ENCODE measurements at regions not wholly inside any gene's neighbourhood (a gene's known extent, or its start where the extent isn't known, plus 50 kb on each side); places are given as distances from the start of the nearest gene placed in this dataset.
"Not testable (repeated sequence)": the region's sequence is repeated elsewhere in the genome, so short reads cannot be mapped to it uniquely, and the experiment has no call there.

GRCh38 chr14:98926146-98926545 is 345.9 kb downstream of the BCL11B start:
- intact Hi-C loops (cut with DNase I) = no loop called here
- no peak for DNase-seq (ENCODE audit: low spot score)

DNA sequence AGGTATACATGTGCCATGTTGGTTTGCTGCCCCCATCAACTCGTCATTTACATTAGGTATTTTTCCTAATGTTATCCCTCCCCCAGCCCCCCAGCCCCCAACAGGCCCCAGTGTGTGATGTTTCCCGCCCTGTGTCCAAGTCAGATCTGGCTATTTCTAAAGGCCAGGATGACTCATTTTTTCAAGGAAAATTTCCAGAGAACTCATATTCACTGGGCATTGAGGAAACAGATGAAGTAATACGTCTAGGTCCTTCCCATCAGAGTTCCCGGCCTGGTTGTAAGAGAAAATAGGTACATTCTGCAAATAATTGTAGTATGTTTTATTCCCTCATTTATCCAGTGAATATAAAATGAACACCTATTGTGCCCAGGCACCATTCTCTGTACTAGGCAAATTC is 345.2 kb downstream of the BCL11B start:
- intact Hi-C loops (cut with DNase I) = no loop called here
- no peak for DNase-seq (ENCODE audit: low spot score)

DNA sequence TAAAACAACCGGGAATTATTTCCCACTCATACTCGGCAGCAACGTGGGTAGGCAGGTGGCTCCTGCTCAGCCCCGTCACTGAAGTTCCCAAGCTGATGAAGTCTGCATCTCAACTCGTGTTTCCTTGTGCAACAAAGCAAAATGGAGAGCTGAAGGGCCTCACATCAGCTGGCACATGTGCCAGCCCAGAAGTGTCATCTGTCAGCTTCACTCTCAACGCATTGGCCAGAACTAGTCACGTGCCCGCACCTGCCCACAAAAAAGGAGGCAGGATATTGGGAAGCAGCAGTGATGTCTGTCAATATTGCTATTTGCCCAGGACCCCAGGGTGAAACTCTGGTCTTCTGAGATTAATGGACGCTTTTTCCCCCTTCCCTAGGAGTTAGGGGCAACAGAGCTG is 344.0 kb downstream of the BCL11B start:
- intact Hi-C loops (cut with DNase I) = no loop called here
- peak; percentile 6 for DNase-seq (ENCODE audit: low spot score)

DNA sequence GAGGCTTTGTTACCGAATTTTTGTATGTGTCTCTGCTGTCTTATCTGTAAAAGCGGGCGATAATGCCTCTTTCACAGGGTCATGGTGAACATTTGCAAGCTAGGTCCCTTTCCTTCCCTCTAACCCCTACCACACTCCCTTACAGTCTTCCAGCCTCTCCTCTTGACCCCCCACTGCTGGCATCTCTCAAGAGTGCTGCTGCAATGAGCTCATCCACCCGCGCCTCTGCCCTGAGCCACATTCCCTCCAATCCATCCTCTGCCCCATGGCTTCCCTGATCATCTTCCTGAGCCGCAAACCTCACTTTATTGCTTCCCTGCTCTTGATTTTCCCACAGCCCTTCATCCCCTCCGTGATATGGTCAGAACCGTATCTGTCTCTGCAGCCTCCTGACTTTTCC is 343.6 kb downstream of the BCL11B start:
- intact Hi-C loops (cut with DNase I) = no loop called here
- no peak for DNase-seq (ENCODE audit: low spot score)

DNA sequence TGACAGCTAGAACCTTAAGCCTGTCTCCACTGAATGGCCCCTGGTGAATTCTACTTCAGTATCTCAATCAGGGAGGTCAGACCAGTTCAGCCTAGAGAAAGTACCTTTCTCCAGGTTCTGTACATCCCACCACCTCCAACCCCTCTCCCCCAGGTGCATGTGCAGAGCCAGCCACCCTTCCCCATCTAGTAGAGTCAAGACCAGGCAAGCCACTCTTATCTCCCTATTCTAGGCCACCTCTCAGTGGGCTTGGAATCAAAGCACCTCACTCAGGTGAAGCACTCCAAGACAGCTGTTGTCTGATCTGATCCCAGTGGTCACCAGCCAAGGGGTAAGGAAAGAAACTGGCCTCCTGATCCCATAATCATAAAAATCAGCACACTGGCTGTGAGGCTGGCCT is 340.9 kb downstream of the BCL11B start:
- DNase-seq (ENCODE audit: low spot score) = peak; percentile 1
- intact Hi-C loops (cut with DNase I) = no loop called here

DNA sequence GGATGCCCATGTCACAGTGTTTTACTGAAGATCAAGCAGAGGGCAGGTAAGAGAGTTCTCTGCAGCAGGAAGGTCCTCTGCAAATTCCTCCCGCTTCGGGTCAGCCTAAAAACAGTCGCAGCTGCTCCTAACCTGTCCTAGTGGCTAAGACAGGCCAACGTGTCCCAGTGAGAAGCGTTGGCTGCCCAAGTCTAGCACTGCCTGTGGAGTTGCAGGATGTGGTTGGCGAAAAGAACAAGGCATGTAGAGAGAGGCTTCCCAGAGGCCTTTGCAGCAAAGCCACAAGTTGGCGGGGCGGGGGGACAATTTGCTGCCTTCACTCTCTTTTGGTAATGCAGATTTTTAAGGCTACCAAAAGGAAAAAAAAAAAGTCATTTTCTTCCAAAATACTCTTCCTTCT is 340.1 kb downstream of the BCL11B start:
- DNase-seq (ENCODE audit: low spot score) = no peak
- intact Hi-C loops (cut with DNase I) = no loop called here

DNA sequence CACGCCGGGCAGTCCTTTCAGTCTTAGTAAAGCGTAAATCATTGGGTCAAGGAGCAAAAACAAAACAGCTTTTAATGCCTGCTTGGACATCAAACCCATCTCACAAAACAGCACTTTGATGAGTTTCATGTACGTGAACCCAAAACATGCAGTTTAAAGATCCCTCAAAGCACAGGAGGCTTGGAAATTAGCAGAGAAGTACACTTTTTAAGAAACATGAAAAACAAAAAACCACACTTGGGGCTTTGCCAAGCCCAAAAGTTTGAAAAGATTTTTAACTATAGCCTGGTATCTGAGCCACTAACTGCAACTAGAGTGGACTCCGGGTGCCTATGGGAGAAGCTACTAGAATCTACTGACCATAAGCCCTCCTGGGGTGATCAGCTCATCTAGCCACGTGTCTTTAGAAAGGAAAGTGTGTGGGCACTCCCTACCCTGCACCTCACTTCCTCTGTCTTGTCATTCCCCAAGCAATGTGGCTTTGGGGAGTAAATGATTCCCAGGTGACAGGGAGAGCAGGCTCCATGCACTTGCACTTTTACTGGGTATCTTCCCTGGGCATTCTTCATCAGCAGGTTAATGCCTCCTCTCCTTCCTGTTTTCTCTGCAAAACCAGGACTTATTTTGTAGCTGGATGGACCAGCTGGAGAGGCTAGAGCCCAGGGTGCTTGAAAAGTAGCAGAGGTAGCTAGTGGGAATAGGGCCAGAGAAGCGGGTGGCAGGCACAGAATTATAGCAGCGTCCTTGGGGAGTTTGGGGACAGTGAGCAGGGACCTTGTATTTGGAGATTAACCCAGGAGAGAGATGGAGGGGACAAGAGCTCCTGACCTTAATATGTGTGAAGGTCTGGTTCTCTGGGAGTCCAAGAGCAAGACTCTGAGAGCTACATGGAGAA is 339.3 kb downstream of the BCL11B start:
- peak; percentile 24 for DNase-seq (ENCODE audit: low spot score)
- intact Hi-C loops (cut with DNase I) = no loop called here

- DNase-seq (ENCODE audit: low spot score); intact Hi-C loops (cut with DNase I): not testable (repeated sequence)
These were observed 337.4 kb downstream of the BCL11B start for GRCh38 chr14:98934569-98934968.

GRCh38 chr14:98935921-98936320 is 336.1 kb downstream of the BCL11B start:
- DNase-seq (ENCODE audit: low spot score) = peak; percentile 44

DNA sequence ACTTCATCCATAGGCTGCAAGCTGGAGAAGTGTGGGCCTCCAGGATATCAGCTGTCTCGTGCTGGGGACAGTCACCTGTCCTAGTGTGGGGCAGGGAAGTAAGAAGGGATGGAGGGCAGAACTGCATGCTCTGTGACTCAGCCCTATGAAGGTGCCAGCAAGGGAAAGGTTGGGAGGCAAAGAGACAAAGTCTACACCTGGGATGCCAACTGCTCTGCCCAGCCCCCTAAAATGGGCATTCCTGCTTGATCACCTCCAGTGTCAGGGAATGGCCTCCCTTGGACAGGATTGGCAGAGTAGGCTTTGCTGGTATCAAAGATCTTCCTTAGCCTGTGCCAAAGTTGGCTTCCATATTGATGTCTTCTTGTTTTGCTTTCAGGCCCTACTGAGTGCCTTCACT is 335.0 kb downstream of the BCL11B start:
- intact Hi-C loops (cut with DNase I) = no loop called here
- DNase-seq (ENCODE audit: low spot score) = peak; percentile 53

More at GRCh38 chr14:98935921-98936320, 336.1 kb downstream of the BCL11B start:
- intact Hi-C loops (cut with DNase I) = no loop called here

- no peak for DNase-seq (ENCODE audit: low spot score)
- intact Hi-C loops (cut with DNase I) = no loop called here
These were observed 334.1 kb downstream of the BCL11B start for GRCh38 chr14:98937712-98938505.

DNA sequence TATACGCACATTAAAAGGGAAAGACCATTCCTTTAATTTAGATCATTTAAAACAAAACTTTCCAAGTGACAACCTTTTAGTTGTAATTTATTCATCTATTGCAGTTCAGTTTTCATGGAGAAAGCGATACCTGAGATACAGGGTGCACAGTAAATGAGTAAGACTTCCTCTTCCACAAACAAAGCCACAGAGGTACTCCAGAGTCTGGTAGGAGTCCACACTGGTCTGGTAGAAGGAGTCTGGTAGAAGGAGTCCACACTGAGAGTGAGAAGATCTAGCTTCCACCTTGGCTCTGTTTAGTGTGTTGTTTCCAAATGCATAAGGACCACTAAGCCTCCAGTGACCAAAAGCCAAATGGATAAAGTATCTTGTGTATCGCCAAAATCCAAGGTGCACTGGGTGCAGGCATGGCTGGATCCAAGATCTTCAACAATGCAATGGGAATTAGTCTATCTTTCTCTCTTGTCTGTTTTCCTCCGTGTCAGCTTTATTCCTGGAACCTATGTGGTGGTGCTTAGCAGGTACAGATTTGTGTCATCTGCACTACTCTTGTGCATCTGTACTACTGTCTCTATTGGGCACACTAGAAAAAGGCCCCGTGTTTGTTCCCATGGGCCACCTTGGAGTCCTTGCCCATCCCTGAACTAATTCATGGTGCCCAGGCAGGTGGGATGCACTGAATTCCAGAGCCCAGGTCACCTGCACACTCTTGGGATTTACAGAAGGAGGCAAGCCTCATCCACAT is 331.1 kb downstream of the BCL11B start:
- intact Hi-C loops (cut with DNase I) = no loop called here
- peak; percentile 46 for DNase-seq (ENCODE audit: low spot score)

DNA sequence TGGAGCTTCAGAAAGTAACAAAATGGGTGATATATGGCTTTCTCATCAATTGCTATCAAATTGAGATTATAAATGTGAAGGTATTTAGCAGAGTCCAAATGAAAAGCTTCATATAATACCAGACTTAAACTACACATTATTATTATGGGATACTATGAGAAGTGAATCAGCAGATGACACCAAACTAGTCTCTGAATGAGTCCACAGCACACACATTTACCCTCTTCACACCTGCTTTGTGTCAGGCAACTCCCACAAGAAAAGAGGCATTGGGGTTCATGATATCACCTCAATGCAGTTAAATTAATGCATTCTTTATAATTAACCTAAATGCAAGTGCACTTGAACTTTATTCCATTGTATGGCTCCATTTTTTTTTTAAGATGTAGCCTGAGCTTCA is 330.5 kb downstream of the BCL11B start:
- DNase-seq (ENCODE audit: low spot score) = no peak
- intact Hi-C loops (cut with DNase I) = no loop called here

- no peak for DNase-seq (ENCODE audit: low spot score)
- intact Hi-C loops (cut with DNase I) = no loop called here
These were observed 328.1 kb downstream of the BCL11B start for GRCh38 chr14:98943907-98944306.

- intact Hi-C loops (cut with DNase I) = no loop called here
- no peak for DNase-seq (ENCODE audit: low spot score)
These were observed 327.0 kb downstream of the BCL11B start for GRCh38 chr14:98944989-98945388.

DNA sequence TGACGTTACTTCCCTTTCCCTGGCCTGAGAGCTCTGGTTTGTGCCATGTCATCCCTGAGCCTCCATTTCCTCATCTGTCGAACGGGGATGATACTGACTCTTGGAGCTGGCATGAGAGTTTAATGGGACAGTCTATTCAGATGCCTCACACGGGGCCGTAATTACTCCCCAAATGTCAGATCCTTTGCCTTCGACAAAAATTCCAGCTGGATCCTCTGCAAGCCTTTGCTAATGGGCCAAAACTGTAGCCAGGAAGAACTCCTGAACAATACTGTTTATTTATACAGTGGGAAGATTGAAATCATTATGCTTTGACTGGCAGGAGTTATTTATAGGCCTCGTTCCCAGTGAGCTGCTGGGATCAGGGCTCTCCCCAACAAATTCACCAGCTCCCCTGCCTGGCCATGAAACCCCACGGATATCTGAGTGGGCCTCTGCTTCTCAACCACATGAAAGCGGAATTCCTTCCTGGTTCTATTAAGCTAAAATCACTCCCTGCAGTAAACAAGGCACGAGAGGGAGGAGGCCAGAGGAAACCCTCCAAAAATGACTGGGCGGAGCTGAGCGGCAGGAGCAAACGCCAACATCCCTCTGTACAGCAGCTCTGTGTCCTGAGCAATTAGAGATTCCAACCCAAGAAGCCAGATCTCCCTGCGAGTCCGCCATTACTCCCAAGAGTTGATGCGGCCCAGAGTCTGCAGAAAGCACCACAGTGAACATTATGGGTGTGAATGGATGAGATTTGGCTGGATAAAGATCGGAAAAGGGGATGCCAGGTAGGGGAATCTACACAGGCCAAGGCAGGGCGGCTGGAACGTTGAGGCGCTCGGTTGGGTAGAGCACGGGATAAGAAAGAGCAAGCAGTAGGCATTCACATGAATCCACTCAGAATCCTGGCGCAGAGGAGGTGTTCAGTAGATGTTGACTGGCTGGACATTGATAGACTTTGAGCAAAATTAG is 326.1 kb downstream of the BCL11B start:
- intact Hi-C loops (cut with DNase I) = no loop called here
- peak; percentile 35 for DNase-seq (ENCODE audit: low spot score)

- intact Hi-C loops (cut with DNase I) = no loop called here
- DNase-seq (ENCODE audit: low spot score) = peak; percentile 33
These were observed 325.1 kb downstream of the BCL11B start for GRCh38 chr14:98946940-98947339.

GRCh38 chr14:98947911-98948595 is 323.9 kb downstream of the BCL11B start:
- intact Hi-C loops (cut with DNase I) = no loop called here
- DNase-seq (ENCODE audit: low spot score) = peak; percentile 26
